Keratinocyte (primary cell): ENCODE measurements at regions not wholly inside any gene's neighbourhood (a gene's known extent, or its start where the extent isn't known, plus 50 kb on each side); places are given as distances from the start of the nearest gene placed in this dataset.

Experiments
- CTCF ChIP-seq, 3 experiments: IDR thresholded peaks in 1 of 3; conservative IDR thresholded peaks in 1 of 3; optimal IDR thresholded peaks in 1 of 3; 2 replicates in 2 of 3; 3 replicates in 1 of 3; pipeline versions ENCODE3 to v1.5.1; 2011; ENCODE audit warnings: low read length in 3 of 3, mild to moderate bottlenecking in 3 of 3, moderate library complexity in 2 of 3, control low read depth in 1 of 3, inconsistent platforms in 1 of 3; ENCODE audit not compliant: insufficient read depth in 2 of 3; ENCODE audit errors: extremely low read depth in 1 of 3
- EZH2 ChIP-seq: IDR thresholded peaks from one replicate; pipeline ENCODE4 v1.6.1; 2012; ENCODE audit warnings: inconsistent platforms, mild to moderate bottlenecking, low read length, moderate library complexity

GRCh38 chr2:222790932-222791331 is 69.9 kb upstream of the ACSL3 start:
- TF ChIP-seq CTCF (optimal IDR thresholded peaks at IDR 0.05 in 1 of 3, IDR thresholded peaks at IDR 0.05 in 1 of 3, conservative IDR thresholded peaks at IDR 0.05 in 1 of 3; ENCODE audit: extremely low read depth in 1 of 3, insufficient read depth in 2 of 3, low read length in 3 of 3) (no peak), EZH2 (no peak)
